PFSK-1 (cell line): ENCODE measurements at regions not wholly inside any gene's neighbourhood (a gene's known extent, or its start where the extent isn't known, plus 50 kb on each side); places are given as distances from the start of the nearest gene placed in this dataset.

ENCODE experiments used
- POLR2AphosphoS5 ChIP-seq: IDR thresholded peaks from 2 replicates; pipeline ENCODE4 v1.6.1; 2012; ENCODE audit warnings: low read depth, mild to moderate bottlenecking, control low read depth, low read length, moderate library complexity
- REST ChIP-seq, 2 experiments: IDR thresholded peaks; 2 replicates each; pipeline versions ENCODE4 v1.6.1 to v1.8.0; 2011 to 2012; ENCODE audit warnings: low read depth in 2 of 2, low read length in 2 of 2, control low read depth in 1 of 2, inconsistent platforms in 1 of 2, mild to moderate bottlenecking in 1 of 2, moderate library complexity in 1 of 2; ENCODE audit not compliant: insufficient read depth in 1 of 2
- SIN3A ChIP-seq: IDR thresholded peaks from 2 replicates; pipeline ENCODE4 v1.6.1; 2012; ENCODE audit warnings: mild to moderate bottlenecking, low read length, moderate library complexity, borderline replicate concordance; ENCODE audit not compliant: insufficient read depth
- TAF1 ChIP-seq: IDR thresholded peaks from 2 replicates; pipeline ENCODE4 v1.6.1; 2012; ENCODE audit warnings: low read length, control low read depth, borderline replicate concordance; ENCODE audit not compliant: insufficient read depth

- TF ChIP-seq SIN3A: no peak
- TF ChIP-seq POLR2AphosphoS5: no peak
- no peak for TF ChIP-seq REST (IDR thresholded peaks at IDR 0.05; ENCODE audit: insufficient read depth in 1 of 2, low read depth in 2 of 2, low read length in 2 of 2)
- TF ChIP-seq TAF1: no peak
Measured at GRCh38 chr12:91846466-91847055, 299.1 kb downstream of the BTG1 start.
